ENCODE measurements at regions not wholly inside any gene's neighbourhood (a gene's known extent, or its start where the extent isn't known, plus 50 kb on each side); places are given as distances from the start of the nearest gene placed in this dataset.

DNA sequence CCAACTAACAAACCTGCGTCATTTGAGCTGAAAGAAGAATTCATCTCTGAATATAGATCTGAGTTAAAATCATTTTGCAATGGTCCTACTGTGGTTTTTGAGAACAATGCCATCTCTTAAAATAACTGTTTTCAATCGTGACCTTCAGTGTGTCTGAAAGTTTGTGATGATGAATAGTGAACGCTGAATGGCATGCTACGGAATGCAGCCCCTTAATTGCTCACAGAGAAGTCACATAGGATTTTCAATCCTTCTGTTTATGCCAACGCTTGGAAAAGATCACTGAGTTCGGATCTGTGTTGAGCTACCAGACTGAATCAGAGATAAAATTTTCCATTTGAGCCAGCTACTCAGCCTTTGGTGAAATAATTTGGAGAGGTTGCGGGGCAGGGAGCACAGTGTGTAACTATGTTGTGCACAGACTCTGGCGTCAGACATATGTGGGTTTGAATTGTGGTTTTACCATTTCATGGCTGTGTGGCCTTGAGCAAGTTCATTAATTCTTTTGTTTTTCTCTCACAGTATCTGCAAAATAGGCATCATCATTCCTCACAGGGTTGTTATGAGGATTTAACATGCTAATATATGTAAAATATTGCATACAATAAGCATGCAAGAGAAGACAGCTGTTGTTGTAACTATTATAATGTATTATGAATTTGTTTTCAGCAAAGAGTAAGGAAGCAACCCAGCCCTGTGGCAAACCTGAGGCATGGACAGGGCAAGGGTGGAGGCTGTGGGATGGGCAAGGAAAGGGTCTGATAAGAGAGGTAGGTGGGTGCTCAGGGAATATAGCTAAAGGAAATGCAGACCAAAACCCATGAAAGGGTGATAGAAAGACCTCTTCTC lies 679.9 kb downstream of the KCNA4 start:
- Histone ChIP-seq H3K4me3 (ENCODE audit: low read depth, low read length) (no peak overlapping the region), H3K36me3 (no peaks in the 10 kb centered on the region), H3K27me3 (no peaks in the 10 kb centered on the region), H3K9me3 (no peaks in the 10 kb centered on the region), H3K4me1 (no peaks in the 10 kb centered on the region)
- TF ChIP-seq, protein P1, sequence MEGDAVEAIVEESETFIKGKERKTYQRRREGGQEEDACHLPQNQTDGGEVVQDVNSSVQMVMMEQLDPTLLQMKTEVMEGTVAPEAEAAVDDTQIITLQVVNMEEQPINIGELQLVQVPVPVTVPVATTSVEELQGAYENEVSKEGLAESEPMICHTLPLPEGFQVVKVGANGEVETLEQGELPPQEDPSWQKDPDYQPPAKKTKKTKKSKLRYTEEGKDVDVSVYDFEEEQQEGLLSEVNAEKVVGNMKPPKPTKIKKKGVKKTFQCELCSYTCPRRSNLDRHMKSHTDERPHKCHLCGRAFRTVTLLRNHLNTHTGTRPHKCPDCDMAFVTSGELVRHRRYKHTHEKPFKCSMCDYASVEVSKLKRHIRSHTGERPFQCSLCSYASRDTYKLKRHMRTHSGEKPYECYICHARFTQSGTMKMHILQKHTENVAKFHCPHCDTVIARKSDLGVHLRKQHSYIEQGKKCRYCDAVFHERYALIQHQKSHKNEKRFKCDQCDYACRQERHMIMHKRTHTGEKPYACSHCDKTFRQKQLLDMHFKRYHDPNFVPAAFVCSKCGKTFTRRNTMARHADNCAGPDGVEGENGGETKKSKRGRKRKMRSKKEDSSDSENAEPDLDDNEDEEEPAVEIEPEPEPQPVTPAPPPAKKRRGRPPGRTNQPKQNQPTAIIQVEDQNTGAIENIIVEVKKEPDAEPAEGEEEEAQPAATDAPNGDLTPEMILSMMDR (IDR thresholded peaks at IDR 0.05; ENCODE audit: low read depth, low read length) = no peak
- DNase-seq = no peak

DNA sequence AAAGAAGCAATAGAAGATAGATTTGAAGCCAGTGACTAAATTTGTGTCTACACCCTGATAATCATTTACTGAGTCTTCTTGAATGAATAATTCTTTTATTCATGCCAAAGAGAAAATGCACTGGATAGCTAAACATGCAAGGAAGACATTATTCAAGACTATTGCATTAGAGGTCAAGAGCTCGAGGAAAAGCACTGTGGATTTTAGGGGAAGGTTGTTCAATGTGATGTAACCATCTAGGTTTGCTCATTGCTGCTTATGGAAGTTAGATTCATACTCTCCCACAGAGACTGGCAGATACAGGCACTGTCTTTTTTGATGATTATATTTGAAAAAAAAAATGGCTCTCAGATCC lies 682.1 kb downstream of the KCNA4 start:
- no peaks in the 10 kb centered on the region for H3K36me3 ChIP-seq
- no peak for DNase-seq
- H3K4me1 ChIP-seq = no peaks in the 10 kb centered on the region
- no peak overlapping the region for H3K4me3 ChIP-seq (ENCODE audit: low read depth, low read length)
- no peaks in the 10 kb centered on the region for H3K27me3 ChIP-seq
- H3K9me3 ChIP-seq = no peaks in the 10 kb centered on the region
- TF ChIP-seq, protein P1 (IDR thresholded peaks at IDR 0.05; ENCODE audit: low read depth, low read length) = no peak

DNA sequence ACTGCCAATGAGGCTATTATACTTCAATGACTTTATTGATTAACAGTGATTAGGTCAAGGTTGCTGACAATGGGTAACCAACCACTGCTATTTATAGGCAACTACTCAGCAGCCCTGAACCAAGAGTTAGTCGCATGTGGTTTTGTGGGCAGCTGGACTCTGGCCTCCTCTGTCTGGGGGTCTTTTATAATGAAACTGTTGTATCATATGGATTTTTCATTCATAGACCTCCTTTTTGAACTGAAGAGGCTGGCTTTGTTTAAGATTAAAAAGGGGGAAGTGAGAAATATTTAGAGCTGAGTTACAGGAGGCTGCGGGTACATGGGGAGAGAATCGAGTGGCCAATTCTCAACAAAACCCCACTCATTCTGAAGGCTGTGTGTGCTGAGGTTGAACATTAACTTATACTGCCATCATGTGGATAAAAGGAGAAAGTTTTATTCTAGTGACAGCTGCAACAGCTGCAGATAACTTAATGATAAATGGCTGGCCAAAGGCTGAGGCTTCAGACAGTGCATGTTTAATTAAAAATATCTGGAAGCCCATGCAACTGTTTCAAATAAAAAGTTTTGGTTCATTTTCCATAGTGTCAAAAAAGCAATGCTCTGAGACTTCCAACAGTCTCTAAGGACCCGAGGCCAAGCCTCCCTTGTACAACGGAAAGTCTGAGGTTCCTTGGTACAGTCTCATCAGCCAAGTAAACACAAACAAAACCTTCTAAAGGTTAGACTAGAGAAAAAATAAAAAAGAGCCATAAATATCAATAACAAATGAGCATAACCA lies 682.6 kb downstream of the KCNA4 start:
- H3K9me3 ChIP-seq = no peaks in the 10 kb centered on the region
- no peaks in the 10 kb centered on the region for H3K27me3 ChIP-seq
- no peak for DNase-seq
- H3K4me3 ChIP-seq (ENCODE audit: low read depth, low read length) = no peak overlapping the region
- no peaks in the 10 kb centered on the region for H3K36me3 ChIP-seq
- no peaks in the 10 kb centered on the region for H3K4me1 ChIP-seq
- TF ChIP-seq, protein P1 (IDR thresholded peaks at IDR 0.05; ENCODE audit: low read depth, low read length) = peak; percentile 28; the same call in 1 of the 2 replicates

DNA sequence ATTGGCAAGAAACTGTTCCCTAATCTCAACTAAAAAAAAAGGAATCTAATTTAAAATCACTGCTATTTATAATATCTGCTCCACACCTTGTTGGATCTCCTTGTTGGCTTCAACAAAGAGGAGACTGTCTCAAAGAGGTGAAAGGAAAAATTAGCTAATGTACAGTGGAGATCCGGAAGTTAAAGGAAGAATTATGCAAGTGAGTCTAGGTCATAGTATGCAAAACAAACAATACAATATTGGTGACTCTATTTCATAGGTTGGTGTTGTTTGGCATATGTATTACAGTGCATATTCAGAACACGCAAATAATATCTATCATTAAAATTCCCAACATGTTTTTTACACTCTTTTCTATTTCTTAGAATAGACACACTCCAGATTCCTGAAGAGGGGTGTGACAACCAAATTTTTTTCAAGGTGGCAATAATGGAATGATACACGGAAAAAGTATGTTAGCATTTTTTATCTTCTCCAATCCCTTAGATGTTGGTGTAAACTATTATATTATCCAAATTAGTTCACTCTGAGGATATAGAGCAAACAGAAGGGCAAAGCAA lies 685.3 kb downstream of the KCNA4 start:
- H3K36me3 ChIP-seq = no peaks in the 10 kb centered on the region
- TF ChIP-seq, protein P1 (IDR thresholded peaks at IDR 0.05; ENCODE audit: low read depth, low read length) = no peak
- H3K4me1 ChIP-seq = no peaks in the 10 kb centered on the region
- no peaks in the 10 kb centered on the region for H3K27me3 ChIP-seq
- no peak overlapping the region for H3K4me3 ChIP-seq (ENCODE audit: low read depth, low read length)
- DNase-seq = no peak
- H3K9me3 ChIP-seq = no peaks in the 10 kb centered on the region

DNA sequence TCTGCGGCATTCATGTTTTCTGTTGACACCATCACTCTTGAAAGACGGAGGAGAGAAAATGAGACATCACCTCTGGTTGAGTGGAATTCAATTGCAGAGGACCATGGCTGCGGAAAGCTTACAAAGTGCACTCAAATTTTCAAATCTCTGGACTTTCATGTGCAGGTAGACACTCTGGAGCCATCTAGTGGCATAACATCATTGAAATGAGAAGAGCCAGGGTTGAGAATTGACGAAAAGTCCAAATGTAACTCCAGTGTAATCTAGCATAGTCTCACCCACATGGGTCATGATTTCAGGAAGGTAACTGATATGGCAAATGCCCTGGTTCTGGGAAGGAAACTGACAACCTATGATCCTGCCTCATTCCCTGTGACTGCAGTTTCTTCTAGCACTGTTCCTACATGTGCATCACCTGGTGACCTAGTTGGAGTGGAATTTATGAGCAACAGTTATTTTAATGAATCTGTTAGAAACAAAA lies 687.8 kb downstream of the KCNA4 start:
- no peaks in the 10 kb centered on the region for H3K9me3 ChIP-seq
- H3K4me3 ChIP-seq (ENCODE audit: low read depth, low read length) = no peak overlapping the region
- no peaks in the 10 kb centered on the region for H3K4me1 ChIP-seq
- H3K36me3 ChIP-seq = no peaks in the 10 kb centered on the region
- TF ChIP-seq, protein P1 (IDR thresholded peaks at IDR 0.05; ENCODE audit: low read depth, low read length) = peak; percentile 58
- DNase-seq = no peak
- H3K27me3 ChIP-seq = no peaks in the 10 kb centered on the region

Data from BE2C (cell line).